Peyer's patch (tissue), 4 donors: ENCODE measurements at regions not wholly inside any gene's neighbourhood (a gene's known extent, or its start where the extent isn't known, plus 50 kb on each side); places are given as distances from the start of the nearest gene placed in this dataset.

Source experiments
- POLR2A ChIP-seq, 2 donors: fragments of 450-650 bp; IDR thresholded peaks; one replicate each; pipeline ENCODE4 v1.5.1; 2017; ENCODE audit warnings: antibody characterized with exemption in 2 of 2, mild to moderate bottlenecking in 2 of 2, moderate library complexity in 2 of 2
- TF ChIP-seq, protein P1 (sequence below), 6 experiments: fragments of 450-650 bp in 4 of 6; fragments of 200-600 bp in 2 of 6; sonication (generic) in 1 of 6; IDR thresholded peaks; one replicate each; pipeline ENCODE4 v1.5.1; 2017 to 2019; ENCODE audit warnings: antibody characterized with exemption in 6 of 6, mild to moderate bottlenecking in 3 of 6, moderate library complexity in 1 of 6

DNA sequence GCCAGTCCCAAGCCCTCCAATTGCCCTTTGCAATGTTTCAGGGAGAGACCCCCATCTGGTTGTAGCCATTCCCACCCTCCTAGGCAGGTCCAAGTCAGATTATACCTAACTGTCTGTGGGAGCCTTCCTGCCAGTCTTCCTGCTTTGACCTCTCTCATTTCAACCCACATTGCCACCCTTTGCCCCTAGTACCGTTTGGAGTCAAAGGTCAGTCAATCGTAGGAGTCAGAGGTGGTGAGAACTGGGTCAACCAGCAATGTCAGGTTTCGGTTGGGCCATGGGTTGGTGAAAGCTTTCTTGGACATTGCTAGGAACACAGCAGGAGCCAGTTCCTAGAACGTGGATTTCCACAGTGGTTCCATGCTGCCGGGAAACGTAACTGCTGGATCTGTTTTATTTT, 269.4 kb upstream of the GHITM start:
- no peak for TF ChIP-seq POLR2A (IDR thresholded peaks at IDR 0.05)
- TF ChIP-seq, protein P1, sequence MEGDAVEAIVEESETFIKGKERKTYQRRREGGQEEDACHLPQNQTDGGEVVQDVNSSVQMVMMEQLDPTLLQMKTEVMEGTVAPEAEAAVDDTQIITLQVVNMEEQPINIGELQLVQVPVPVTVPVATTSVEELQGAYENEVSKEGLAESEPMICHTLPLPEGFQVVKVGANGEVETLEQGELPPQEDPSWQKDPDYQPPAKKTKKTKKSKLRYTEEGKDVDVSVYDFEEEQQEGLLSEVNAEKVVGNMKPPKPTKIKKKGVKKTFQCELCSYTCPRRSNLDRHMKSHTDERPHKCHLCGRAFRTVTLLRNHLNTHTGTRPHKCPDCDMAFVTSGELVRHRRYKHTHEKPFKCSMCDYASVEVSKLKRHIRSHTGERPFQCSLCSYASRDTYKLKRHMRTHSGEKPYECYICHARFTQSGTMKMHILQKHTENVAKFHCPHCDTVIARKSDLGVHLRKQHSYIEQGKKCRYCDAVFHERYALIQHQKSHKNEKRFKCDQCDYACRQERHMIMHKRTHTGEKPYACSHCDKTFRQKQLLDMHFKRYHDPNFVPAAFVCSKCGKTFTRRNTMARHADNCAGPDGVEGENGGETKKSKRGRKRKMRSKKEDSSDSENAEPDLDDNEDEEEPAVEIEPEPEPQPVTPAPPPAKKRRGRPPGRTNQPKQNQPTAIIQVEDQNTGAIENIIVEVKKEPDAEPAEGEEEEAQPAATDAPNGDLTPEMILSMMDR (IDR thresholded peaks at IDR 0.05): no peak
